ENCODE measurements at regions not wholly inside any gene's neighbourhood (a gene's known extent, or its start where the extent isn't known, plus 50 kb on each side); places are given as distances from the start of the nearest gene placed in this dataset.

- TF ChIP-seq, protein P1, sequence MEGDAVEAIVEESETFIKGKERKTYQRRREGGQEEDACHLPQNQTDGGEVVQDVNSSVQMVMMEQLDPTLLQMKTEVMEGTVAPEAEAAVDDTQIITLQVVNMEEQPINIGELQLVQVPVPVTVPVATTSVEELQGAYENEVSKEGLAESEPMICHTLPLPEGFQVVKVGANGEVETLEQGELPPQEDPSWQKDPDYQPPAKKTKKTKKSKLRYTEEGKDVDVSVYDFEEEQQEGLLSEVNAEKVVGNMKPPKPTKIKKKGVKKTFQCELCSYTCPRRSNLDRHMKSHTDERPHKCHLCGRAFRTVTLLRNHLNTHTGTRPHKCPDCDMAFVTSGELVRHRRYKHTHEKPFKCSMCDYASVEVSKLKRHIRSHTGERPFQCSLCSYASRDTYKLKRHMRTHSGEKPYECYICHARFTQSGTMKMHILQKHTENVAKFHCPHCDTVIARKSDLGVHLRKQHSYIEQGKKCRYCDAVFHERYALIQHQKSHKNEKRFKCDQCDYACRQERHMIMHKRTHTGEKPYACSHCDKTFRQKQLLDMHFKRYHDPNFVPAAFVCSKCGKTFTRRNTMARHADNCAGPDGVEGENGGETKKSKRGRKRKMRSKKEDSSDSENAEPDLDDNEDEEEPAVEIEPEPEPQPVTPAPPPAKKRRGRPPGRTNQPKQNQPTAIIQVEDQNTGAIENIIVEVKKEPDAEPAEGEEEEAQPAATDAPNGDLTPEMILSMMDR (conservative IDR thresholded peaks at IDR 0.05; ENCODE audit: low read length): no peak
- TF ChIP-seq EZH2phosphoT487 (IDR thresholded peaks at IDR 0.05; ENCODE audit: borderline replicate concordance, low read depth, low read length): no peak
Observed at GRCh38 chr6:71488186-71488585, 199.6 kb downstream of the OGFRL1 start.
